ENCODE measurements at regions not wholly inside any gene's neighbourhood (a gene's known extent, or its start where the extent isn't known, plus 50 kb on each side); places are given as distances from the start of the nearest gene placed in this dataset.
A peak's percentile ranks its signal among the peaks of the same experiment; 100 is the strongest.
"Not testable (repeated sequence)": the region's sequence is repeated elsewhere in the genome, so short reads cannot be mapped to it uniquely, and the experiment has no call there.

DNA sequence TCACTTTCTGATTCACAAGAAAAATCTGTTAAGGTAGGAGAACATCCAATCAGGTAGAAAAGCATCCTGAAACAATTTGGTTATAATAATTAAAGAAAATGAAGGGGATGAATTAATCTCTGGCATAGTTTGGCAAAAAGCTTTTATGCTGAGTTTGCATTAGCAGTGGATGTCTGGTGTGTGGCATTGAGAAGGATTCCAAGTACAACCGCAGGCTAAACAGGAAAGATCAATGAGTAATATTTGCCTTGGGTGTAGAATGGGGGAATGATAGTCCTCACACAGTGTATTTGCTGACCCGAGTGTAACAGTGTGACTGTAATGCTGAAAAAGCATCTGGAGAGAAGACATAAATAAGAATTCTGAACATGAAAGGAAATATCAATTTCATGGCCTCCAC lies 68.3 kb upstream of the SESTD1 start:
- DNase-seq (ENCODE audit: low read depth) = peak; percentile 75

GRCh38 chr2:179331061-179331460 lies 66.4 kb upstream of the SESTD1 start:
- no peak for DNase-seq (ENCODE audit: low read depth)

DNA sequence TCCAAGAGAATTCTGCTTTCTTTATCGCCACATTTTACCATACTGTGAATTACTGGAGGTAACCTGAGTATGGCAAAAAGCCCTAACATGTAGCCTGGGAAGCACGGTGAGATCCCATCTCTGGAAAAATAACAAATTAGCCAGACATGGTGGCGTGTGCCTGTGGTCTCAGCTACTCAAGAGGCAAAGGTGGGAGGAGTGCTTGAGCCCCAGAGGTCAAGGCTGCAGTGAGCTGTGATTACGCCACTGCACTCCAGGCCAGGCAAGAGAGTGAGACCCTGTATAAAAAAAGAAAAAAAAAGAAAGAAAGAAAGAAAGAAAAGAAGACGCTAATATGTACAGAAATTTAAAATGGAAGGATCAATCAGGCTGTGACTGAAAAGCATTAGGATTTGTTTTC lies 57.7 kb upstream of the SESTD1 start:
- DNase-seq (ENCODE audit: low read depth) = no peak

DNA sequence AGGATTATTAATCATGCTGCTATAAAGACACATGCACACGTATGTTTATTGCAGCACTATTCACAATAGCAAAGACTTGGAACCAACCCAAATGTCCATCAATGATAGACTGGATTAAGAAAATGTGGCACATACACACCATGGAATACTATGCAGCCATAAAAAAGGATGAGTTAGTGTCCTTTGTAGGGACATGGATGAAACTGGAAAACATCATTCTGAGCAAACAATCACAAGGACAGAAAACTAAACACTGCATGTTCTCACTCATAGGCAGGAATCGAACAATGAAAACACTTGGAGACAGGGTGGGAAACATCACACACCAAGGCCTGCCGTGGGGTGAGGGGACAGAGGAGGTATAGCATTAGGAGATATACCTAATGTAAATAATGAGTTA lies 56.4 kb upstream of the SESTD1 start:
- not testable (repeated sequence) for DNase-seq (ENCODE audit: low read depth)

- not testable (repeated sequence) for DNase-seq (ENCODE audit: low read depth)
Measured at GRCh38 chr2:179314729-179315128, 50.1 kb upstream of the SESTD1 start.
